GM18519 (cell line): ENCODE measurements at regions not wholly inside any gene's neighbourhood (a gene's known extent, or its start where the extent isn't known, plus 50 kb on each side); places are given as distances from the start of the nearest gene placed in this dataset.

Experiments
- ATAC-seq: cut with Tn5 transposase; IDR thresholded peaks from one replicate; pipeline ENCODE4 v1.9.1; 2021; ENCODE audit warnings: mild to moderate bottlenecking, moderate library complexity; ENCODE audit not compliant: unreplicated experiment, low FRiP score

GRCh38 chr4:101596781-101597552 is 193.6 kb upstream of the BANK1 start:
- ATAC-seq: peak; percentile 55

GRCh38 chr4:101594588-101594987 is 195.9 kb upstream of the BANK1 start:
- ATAC-seq: no peak

GRCh38 chr4:101593666-101594065 is 196.9 kb upstream of the BANK1 start:
- ATAC-seq: no peak

- no peak for ATAC-seq
Observed at GRCh38 chr4:101584306-101584705, 206.2 kb upstream of the BANK1 start.

- ATAC-seq: no peak
Observed at GRCh38 chr4:101563126-101563525, 215.8 kb upstream of the PPP3CA start.

- no peak for ATAC-seq
Observed at GRCh38 chr4:101556842-101557241, 209.5 kb upstream of the PPP3CA start.

- ATAC-seq: no peak
Observed at GRCh38 chr4:101555341-101555880, 208.1 kb upstream of the PPP3CA start.

GRCh38 chr4:101540336-101540735 is 193.0 kb upstream of the PPP3CA start:
- no peak for ATAC-seq

GRCh38 chr4:101528526-101528925 is 181.2 kb upstream of the PPP3CA start:
- no peak for ATAC-seq

GRCh38 chr4:101527188-101527587 is 179.9 kb upstream of the PPP3CA start:
- peak; percentile 98 for ATAC-seq

- no peak for ATAC-seq
Observed at GRCh38 chr4:101515566-101515965, 168.2 kb upstream of the PPP3CA start.

GRCh38 chr4:101515099-101515498 is 167.8 kb upstream of the PPP3CA start:
- ATAC-seq: no peak

- ATAC-seq: no peak
Observed at GRCh38 chr4:101512416-101512815, 165.1 kb upstream of the PPP3CA start.

GRCh38 chr4:101501421-101501820 is 154.1 kb upstream of the PPP3CA start:
- no peak for ATAC-seq

- no peak for ATAC-seq
Observed at GRCh38 chr4:101500742-101501141, 153.4 kb upstream of the PPP3CA start.

GRCh38 chr4:101475246-101475645 is 127.9 kb upstream of the PPP3CA start:
- ATAC-seq: no peak

GRCh38 chr4:101471201-101471600 is 123.9 kb upstream of the PPP3CA start:
- ATAC-seq: no peak

GRCh38 chr4:101464596-101464995 is 117.3 kb upstream of the PPP3CA start:
- no peak for ATAC-seq

GRCh38 chr4:101458914-101459313 is 111.6 kb upstream of the PPP3CA start:
- ATAC-seq: no peak

- no peak for ATAC-seq
Observed at GRCh38 chr4:101458473-101458872, 111.1 kb upstream of the PPP3CA start.

GRCh38 chr4:101451086-101451485 is 103.8 kb upstream of the PPP3CA start:
- ATAC-seq: no peak

GRCh38 chr4:101441446-101441845 is 94.1 kb upstream of the PPP3CA start:
- ATAC-seq: no peak
